Natural killer cell (primary cell): ENCODE measurements at regions not wholly inside any gene's neighbourhood (a gene's known extent, or its start where the extent isn't known, plus 50 kb on each side); places are given as distances from the start of the nearest gene placed in this dataset.

Experiments used
- ATAC-seq, 3 donors: fragments of 150-1000 bp in 2 of 3; fragments of 200-7000 bp in 1 of 3; cut with Tn5 transposase; 1 replicate in 1 of 3; 2 replicates in 2 of 3; pipeline ENCODE4 v1.10.0; 2021; ENCODE audit warnings: mild to moderate bottlenecking in 2 of 3, moderate library complexity in 2 of 3
- DNase-seq, 2 donors: peaks; one replicate each; pipeline versions ENCODE4 v3.0.0 to v3.0.0-alpha.2; 2013 to 2021; ENCODE audit warnings: mixed read lengths in 1 of 2
- H3K27ac ChIP-seq: one replicate; pipeline ENCODE4 v1.5.1; 2013; ENCODE audit warnings: mild to moderate bottlenecking, low read length
- H3K27me3 ChIP-seq: one replicate; pipeline ENCODE4 v1.6.1; 2013; ENCODE audit warnings: low read length; ENCODE audit not compliant: control insufficient read depth, insufficient read depth
- H3K36me3 ChIP-seq: one replicate; pipeline ENCODE4 v1.6.1; 2013; ENCODE audit warnings: low read length; ENCODE audit not compliant: control insufficient read depth, insufficient read depth
- H3K4me1 ChIP-seq: one replicate; pipeline ENCODE4 v1.6.1; 2013; ENCODE audit warnings: low read length; ENCODE audit not compliant: control insufficient read depth, insufficient read depth
- H3K4me3 ChIP-seq: one replicate; pipeline ENCODE4 v1.5.1; 2013; ENCODE audit warnings: low read length
- H3K9me3 ChIP-seq: one replicate; pipeline ENCODE4 v1.6.1; 2013; ENCODE audit warnings: low read length; ENCODE audit not compliant: control insufficient read depth, insufficient read depth
- H3K27ac Mint-ChIP-seq, 2 donors: one replicate each; pipeline ENCODE4 v1.8.0; 2022; ENCODE audit warnings: mild to moderate bottlenecking in 2 of 2, mixed read lengths in 2 of 2, moderate library complexity in 1 of 2
- H3K27me3 Mint-ChIP-seq, 2 donors: one replicate each; pipeline ENCODE4 v1.8.0; 2022; ENCODE audit warnings: low read depth in 2 of 2, mixed read lengths in 2 of 2
- H3K36me3 Mint-ChIP-seq: one replicate; pipeline ENCODE4 v1.8.0; 2022; ENCODE audit warnings: mixed read lengths
- H3K4me1 Mint-ChIP-seq, 2 donors: one replicate each; pipeline ENCODE4 v1.8.0; 2022; ENCODE audit warnings: mixed read lengths in 2 of 2
- H3K4me3 Mint-ChIP-seq: one replicate; pipeline ENCODE4 v1.8.0; 2022; ENCODE audit warnings: mild to moderate bottlenecking, moderate library complexity, mixed read lengths
- H3K9me3 Mint-ChIP-seq, 2 donors: one replicate each; pipeline ENCODE4 v1.8.0; 2022; ENCODE audit warnings: mixed read lengths in 2 of 2
- WGBS: methylation state at CpG from one replicate; pipeline ENCODE4 v1.1.7; 2013; ENCODE audit warnings: missing lambda C conversion rate; ENCODE audit not compliant: insufficient coverage; 5-methylcytosine and 5-hydroxymethylcytosine counted together
- intact Hi-C: fragments of 100-400 bp; cut with micrococcal nuclease; formaldehyde crosslinking; loops from one replicate; pipeline ENCODE4 v1.14.2; 2022
- TF ChIP-seq, protein P1 (sequence below): fragments of 200-600 bp; IDR thresholded peaks from one replicate; pipeline ENCODE4 v1.8.0; 2022; ENCODE audit warnings: antibody characterized with exemption

DNA sequence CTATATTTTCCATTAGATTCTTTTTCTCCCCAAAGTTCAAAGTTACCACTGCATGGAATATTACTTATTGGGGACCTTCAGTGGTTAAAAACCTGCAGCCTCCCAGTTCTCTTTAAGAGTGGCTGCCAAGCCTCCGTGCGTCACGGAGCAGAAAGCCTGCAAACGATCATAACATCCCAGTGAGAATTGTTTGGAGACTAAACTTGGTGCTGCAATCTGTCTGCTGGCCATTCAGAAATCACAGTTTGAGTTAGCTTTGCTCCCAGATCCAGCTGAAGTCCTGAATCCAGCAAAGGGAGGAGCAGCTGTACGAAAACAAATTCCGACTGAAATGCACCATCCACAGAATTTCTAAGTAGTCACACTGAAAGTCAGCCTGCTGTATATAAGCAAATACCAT lies 213.5 kb upstream of the PDE10A start:
- Mint-ChIP-seq H3K4me1 (no peaks in the 10 kb centered on the region), H3K27me3 (peaks cover 9 to 28% of the 10 kb centered on the region in 2 donors), H3K27ac (no peak overlapping the region), H3K9me3 (no peaks in the 10 kb centered on the region), H3K36me3 (no peaks in the 10 kb centered on the region), H3K4me3 (no peak overlapping the region)
- Histone ChIP-seq H3K27ac (no peak overlapping the region), H3K4me1 (no peaks in the 10 kb centered on the region), H3K4me3 (no peak overlapping the region), H3K36me3 (no peaks in the 10 kb centered on the region), H3K9me3 (no peaks in the 10 kb centered on the region), H3K27me3 (no peaks in the 10 kb centered on the region)
- WGBS: 56% methylated on average over 6 of the region's 6 CpGs
- intact Hi-C loops: no loop called here
- TF ChIP-seq, protein P1, sequence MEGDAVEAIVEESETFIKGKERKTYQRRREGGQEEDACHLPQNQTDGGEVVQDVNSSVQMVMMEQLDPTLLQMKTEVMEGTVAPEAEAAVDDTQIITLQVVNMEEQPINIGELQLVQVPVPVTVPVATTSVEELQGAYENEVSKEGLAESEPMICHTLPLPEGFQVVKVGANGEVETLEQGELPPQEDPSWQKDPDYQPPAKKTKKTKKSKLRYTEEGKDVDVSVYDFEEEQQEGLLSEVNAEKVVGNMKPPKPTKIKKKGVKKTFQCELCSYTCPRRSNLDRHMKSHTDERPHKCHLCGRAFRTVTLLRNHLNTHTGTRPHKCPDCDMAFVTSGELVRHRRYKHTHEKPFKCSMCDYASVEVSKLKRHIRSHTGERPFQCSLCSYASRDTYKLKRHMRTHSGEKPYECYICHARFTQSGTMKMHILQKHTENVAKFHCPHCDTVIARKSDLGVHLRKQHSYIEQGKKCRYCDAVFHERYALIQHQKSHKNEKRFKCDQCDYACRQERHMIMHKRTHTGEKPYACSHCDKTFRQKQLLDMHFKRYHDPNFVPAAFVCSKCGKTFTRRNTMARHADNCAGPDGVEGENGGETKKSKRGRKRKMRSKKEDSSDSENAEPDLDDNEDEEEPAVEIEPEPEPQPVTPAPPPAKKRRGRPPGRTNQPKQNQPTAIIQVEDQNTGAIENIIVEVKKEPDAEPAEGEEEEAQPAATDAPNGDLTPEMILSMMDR: no peak
- ATAC-seq (no peak), DNase-seq (no peak)

DNA sequence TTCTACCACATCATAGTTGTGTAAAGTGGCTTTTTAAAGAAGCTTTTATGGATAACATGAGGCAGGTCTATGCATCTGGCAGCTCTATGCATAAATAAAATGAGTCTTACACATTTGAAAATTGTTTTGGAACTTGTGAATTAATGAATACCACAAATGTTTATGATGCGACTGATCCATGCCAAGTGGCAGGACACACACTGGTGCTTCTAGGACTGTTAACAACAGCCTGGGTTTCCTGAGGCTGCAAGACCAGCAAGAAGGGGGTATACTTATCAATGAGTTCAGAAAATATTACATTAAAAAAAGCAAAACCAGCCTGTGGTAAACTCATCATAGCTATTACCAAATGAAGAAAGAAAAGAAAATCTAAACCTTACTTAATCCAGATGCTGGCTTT lies 212.9 kb upstream of the PDE10A start:
- H3K27me3 Mint-ChIP-seq: peaks cover 9 to 31% of the 10 kb centered on the region in 2 donors
- Histone ChIP-seq H3K27ac (no peak overlapping the region), H3K27me3 (no peaks in the 10 kb centered on the region), H3K4me3 (no peak overlapping the region), H3K4me1 (no peaks in the 10 kb centered on the region), H3K9me3 (no peaks in the 10 kb centered on the region), H3K36me3 (no peaks in the 10 kb centered on the region)
- no peak overlapping the region for H3K4me3 Mint-ChIP-seq
- 82% methylated on average over 1 of the region's 1 CpG for whole genome bisulfite sequencing
- H3K36me3 Mint-ChIP-seq: no peaks in the 10 kb centered on the region
- DNase-seq (no peak), ATAC-seq (no peak)
- TF ChIP-seq, protein P1: no peak
- intact Hi-C loops: no loop called here
- no peak overlapping the region for H3K27ac Mint-ChIP-seq
- no peaks in the 10 kb centered on the region for H3K9me3 Mint-ChIP-seq
- no peaks in the 10 kb centered on the region for H3K4me1 Mint-ChIP-seq

DNA sequence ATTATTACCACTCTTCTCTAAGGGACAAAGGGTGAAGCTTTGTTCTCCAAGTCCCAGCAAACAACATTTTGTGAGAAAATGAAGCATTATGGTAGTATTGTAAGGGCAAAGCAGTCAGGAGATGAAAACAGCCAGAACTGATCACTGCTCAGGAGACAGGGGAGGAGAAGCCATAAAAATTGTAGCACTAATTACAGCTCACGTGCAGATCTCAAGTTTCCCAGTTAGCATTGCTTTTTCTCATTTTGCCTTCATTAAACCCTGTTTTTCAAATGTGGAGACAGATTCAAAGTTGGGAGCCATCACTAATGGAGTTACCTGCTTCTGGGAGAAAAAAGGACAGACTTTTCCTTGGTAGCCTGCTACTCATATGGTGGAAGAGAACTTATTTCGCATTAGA lies 210.9 kb upstream of the PDE10A start:
- H3K36me3 Mint-ChIP-seq: peaks cover 12% of the 10 kb centered on the region
- no peaks in the 10 kb centered on the region for H3K4me1 ChIP-seq
- TF ChIP-seq, protein P1: no peak
- H3K4me3 ChIP-seq: no peak overlapping the region
- no peaks in the 10 kb centered on the region for H3K4me1 Mint-ChIP-seq
- no peaks in the 10 kb centered on the region for H3K36me3 ChIP-seq
- DNase-seq (no peak), ATAC-seq (no peak)
- peaks cover 13 to 44% of the 10 kb centered on the region in 2 donors for H3K27me3 Mint-ChIP-seq
- no peak overlapping the region for H3K27ac Mint-ChIP-seq
- 84% methylated on average over 2 of the region's 2 CpGs for WGBS
- peaks cover 3 to 7% of the 10 kb centered on the region in 2 donors for H3K9me3 Mint-ChIP-seq
- no peak overlapping the region for H3K27ac ChIP-seq
- H3K4me3 Mint-ChIP-seq: no peak overlapping the region
- no peaks in the 10 kb centered on the region for H3K9me3 ChIP-seq
- no peaks in the 10 kb centered on the region for H3K27me3 ChIP-seq
- intact Hi-C loops: no loop called here

DNA sequence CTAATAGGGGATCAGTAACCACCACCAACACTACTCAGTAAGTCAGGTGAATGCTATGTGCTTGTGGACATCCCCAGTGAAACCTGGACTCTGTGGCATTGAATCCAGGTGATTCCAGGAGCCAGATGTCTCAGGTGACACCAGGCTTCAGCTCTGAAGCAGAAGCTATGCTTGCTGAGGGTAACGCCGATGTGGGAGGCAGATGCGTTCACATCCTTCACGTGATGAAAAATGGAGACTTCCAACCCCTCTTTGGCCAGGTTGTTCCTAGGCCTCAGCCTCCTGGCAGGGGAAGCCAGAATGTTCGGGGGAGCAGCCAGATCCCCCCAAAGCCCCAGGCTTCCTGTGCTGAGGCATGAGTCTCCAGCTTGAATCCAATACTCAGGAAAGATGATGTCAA lies 209.8 kb upstream of the PDE10A start:
- ATAC-seq (no peak), DNase-seq (no peak)
- intact Hi-C loops: no loop called here
- Mint-ChIP-seq H3K9me3 (peaks cover 3 to 7% of the 10 kb centered on the region in 2 donors), H3K27ac (no peak overlapping the region), H3K4me1 (no peaks in the 10 kb centered on the region), H3K27me3 (peaks cover 13 to 37% of the 10 kb centered on the region in 2 donors), H3K4me3 (no peak overlapping the region), H3K36me3 (peaks cover 13% of the 10 kb centered on the region)
- 91% methylated on average over 5 of the region's 5 CpGs for WGBS
- no peaks in the 10 kb centered on the region for H3K36me3 ChIP-seq
- H3K9me3 ChIP-seq: no peaks in the 10 kb centered on the region
- no peak overlapping the region for H3K4me3 ChIP-seq
- H3K4me1 ChIP-seq: no peaks in the 10 kb centered on the region
- TF ChIP-seq, protein P1: no peak
- no peak overlapping the region for H3K27ac ChIP-seq
- H3K27me3 ChIP-seq: no peaks in the 10 kb centered on the region
